Gastrocnemius medialis (tissue), 4 donors: ENCODE measurements at regions not wholly inside any gene's neighbourhood (a gene's known extent, or its start where the extent isn't known, plus 50 kb on each side); places are given as distances from the start of the nearest gene placed in this dataset.

Source experiments
- POLR2A ChIP-seq, 2 donors: fragments of 450-650 bp; IDR thresholded peaks; one replicate each; pipeline ENCODE4 v1.6.1; 2017; ENCODE audit warnings: antibody characterized with exemption in 2 of 2, mild to moderate bottlenecking in 2 of 2, moderate library complexity in 2 of 2
- TF ChIP-seq, protein P1 (sequence below), 5 experiments: fragments of 450-650 bp in 3 of 5; fragments of 200-600 bp in 2 of 5; sonication (generic) in 2 of 5; IDR thresholded peaks in 4 of 5; conservative IDR thresholded peaks in 1 of 5; 1 replicate in 4 of 5; 2 replicates in 1 of 5; pipeline ENCODE4 v1.5.1; 2016 to 2019; ENCODE audit warnings: antibody characterized with exemption in 5 of 5, mild to moderate bottlenecking in 3 of 5, moderate library complexity in 3 of 5

GRCh38 chr18:23359421-23359820 lies 93.7 kb upstream of the RIOK3 start:
- TF ChIP-seq, protein P1, sequence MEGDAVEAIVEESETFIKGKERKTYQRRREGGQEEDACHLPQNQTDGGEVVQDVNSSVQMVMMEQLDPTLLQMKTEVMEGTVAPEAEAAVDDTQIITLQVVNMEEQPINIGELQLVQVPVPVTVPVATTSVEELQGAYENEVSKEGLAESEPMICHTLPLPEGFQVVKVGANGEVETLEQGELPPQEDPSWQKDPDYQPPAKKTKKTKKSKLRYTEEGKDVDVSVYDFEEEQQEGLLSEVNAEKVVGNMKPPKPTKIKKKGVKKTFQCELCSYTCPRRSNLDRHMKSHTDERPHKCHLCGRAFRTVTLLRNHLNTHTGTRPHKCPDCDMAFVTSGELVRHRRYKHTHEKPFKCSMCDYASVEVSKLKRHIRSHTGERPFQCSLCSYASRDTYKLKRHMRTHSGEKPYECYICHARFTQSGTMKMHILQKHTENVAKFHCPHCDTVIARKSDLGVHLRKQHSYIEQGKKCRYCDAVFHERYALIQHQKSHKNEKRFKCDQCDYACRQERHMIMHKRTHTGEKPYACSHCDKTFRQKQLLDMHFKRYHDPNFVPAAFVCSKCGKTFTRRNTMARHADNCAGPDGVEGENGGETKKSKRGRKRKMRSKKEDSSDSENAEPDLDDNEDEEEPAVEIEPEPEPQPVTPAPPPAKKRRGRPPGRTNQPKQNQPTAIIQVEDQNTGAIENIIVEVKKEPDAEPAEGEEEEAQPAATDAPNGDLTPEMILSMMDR (IDR thresholded peaks at IDR 0.05 in 4 of 5, conservative IDR thresholded peaks at IDR 0.05 in 1 of 5) = no peak
- TF ChIP-seq POLR2A (IDR thresholded peaks at IDR 0.05) = no peak
